H1 (cell line): ENCODE measurements at regions not wholly inside any gene's neighbourhood (a gene's known extent, or its start where the extent isn't known, plus 50 kb on each side); places are given as distances from the start of the nearest gene placed in this dataset.

Experiments used
- CTCF ChIA-PET: fragments of 300-600 bp; sonication (Branson Sonifier 250); formaldehyde crosslinking; loops from one replicate; lab custom pipeline; 2021; ENCODE audit not compliant: partially characterized antibody; lab: Charles Lee
- POLR2A ChIA-PET: fragments of 300-600 bp; sonication (Branson Sonifier 250); formaldehyde crosslinking; loops from one replicate; lab custom pipeline; 2021; ENCODE audit warnings: inconsistent platforms; ENCODE audit not compliant: partially characterized antibody; lab: Charles Lee
- DNase-seq, 2 experiments: peaks; one replicate each; pipeline versions ENCODE4 v3.0.0 to v3.0.0-alpha.2; 2010 to 2022; ENCODE audit warnings: low spot score in 2 of 2, low read depth in 1 of 2, mixed read lengths in 1 of 2
- FAIRE-seq: peaks from 2 replicates; lab custom pipeline; 2011; peaks lifted over from hg19 to GRCh38; lab: Jason Lieb, UNC
- H2AFZ ChIP-seq: 2 replicates; pipeline ENCODE4 v1.8.1; 2012; ENCODE audit warnings: low read length, inconsistent platforms
- H2AK5ac ChIP-seq: 2 replicates; pipeline ENCODE4 v1.6.1; 2013; ENCODE audit warnings: low read depth, low read length
- H2BK120ac ChIP-seq: replicated peaks from 2 replicates; pipeline ENCODE3; 2013; ENCODE audit warnings: low read depth, low read length, inconsistent platforms
- H2BK12ac ChIP-seq: 2 replicates; pipeline ENCODE4 v1.6.1; 2013; ENCODE audit warnings: low read depth, low read length
- H2BK15ac ChIP-seq: 2 replicates; pipeline ENCODE4 v1.6.1; 2013; ENCODE audit warnings: low read length
- H2BK20ac ChIP-seq: 2 replicates; pipeline ENCODE4 v1.6.1; 2013; ENCODE audit warnings: low read length
- H2BK5ac ChIP-seq: 2 replicates; pipeline ENCODE4 v1.6.1; 2013; ENCODE audit warnings: low read depth, low read length
- H3K14ac ChIP-seq: 2 replicates; pipeline ENCODE4 v1.6.1; 2013; ENCODE audit warnings: inconsistent platforms; ENCODE audit not compliant: insufficient read length
- H3K18ac ChIP-seq: 2 replicates; pipeline ENCODE4 v1.6.1; 2013; ENCODE audit warnings: low read length; ENCODE audit errors: extremely low read depth
- H3K23ac ChIP-seq: 2 replicates; pipeline ENCODE4 v1.6.1; 2013; ENCODE audit warnings: inconsistent platforms; ENCODE audit not compliant: insufficient read length
- H3K23me2 ChIP-seq: 2 replicates; pipeline ENCODE4 v1.6.1; 2013; ENCODE audit warnings: low read depth, low read length
- H3K27ac ChIP-seq: 2 replicates; pipeline ENCODE4 v1.6.1; 2011; ENCODE audit warnings: low read depth, low read length, inconsistent platforms
- H3K27me3 ChIP-seq, 4 experiments: replicated peaks in 1 of 4; 1 replicate in 1 of 4; 2 replicates in 3 of 4; pipeline versions ENCODE4 v1.6.1 to v1.8.1; 2011 to 2013; ENCODE audit warnings: low read length in 3 of 4, mild to moderate bottlenecking in 3 of 4, inconsistent platforms in 2 of 4, mixed read lengths in 2 of 4, moderate library complexity in 1 of 4; ENCODE audit not compliant: control insufficient read depth in 3 of 4, insufficient read depth in 3 of 4; ENCODE audit errors: extremely low read depth in 1 of 4
- H3K36me3 ChIP-seq, 4 experiments: 2 replicates each; pipeline versions ENCODE4 v1.6.1 to v1.8.1; 2011 to 2013; ENCODE audit warnings: mild to moderate bottlenecking in 4 of 4, low read length in 3 of 4, moderate library complexity in 2 of 4, control low read depth in 1 of 4, inconsistent platforms in 1 of 4; ENCODE audit not compliant: insufficient read depth in 4 of 4, control insufficient read depth in 2 of 4
- H3K4ac ChIP-seq: replicated peaks from 2 replicates; pipeline ENCODE3; 2013; ENCODE audit warnings: low read length, low read depth, mixed read lengths, inconsistent platforms; ENCODE audit not compliant: insufficient read length
- H3K4me1 ChIP-seq, 4 experiments: replicated peaks in 1 of 4; 1 replicate in 1 of 4; 2 replicates in 3 of 4; pipeline versions ENCODE4 v1.6.1 to v1.8.1; 2011 to 2013; ENCODE audit warnings: low read length in 3 of 4, inconsistent platforms in 2 of 4, mixed read lengths in 1 of 4; ENCODE audit not compliant: insufficient read depth in 4 of 4, control insufficient read depth in 3 of 4
- H3K4me2 ChIP-seq, 2 experiments: 2 replicates each; pipeline versions ENCODE4 v1.6.1 to v1.8.1; 2011 to 2013; ENCODE audit warnings: low read depth in 2 of 2, low read length in 2 of 2, control low read depth in 1 of 2, inconsistent platforms in 1 of 2, mild to moderate bottlenecking in 1 of 2; ENCODE audit not compliant: insufficient read depth in 1 of 2
- H3K4me3 ChIP-seq, 4 experiments: fragments of 200-600, 300-600 bp in 1 of 4; sonication (generic), shearing (Covaris generic), sonication (Bioruptor Twin) in 1 of 4; 2 replicates each; pipeline versions ENCODE4 v1.5.1 to v1.8.1; 2011 to 2016; ENCODE audit warnings: low read length in 4 of 4, low read depth in 3 of 4, control low read depth in 2 of 4, inconsistent platforms in 2 of 4, mild to moderate bottlenecking in 2 of 4, mixed read lengths in 1 of 4, moderate library complexity in 1 of 4; ENCODE audit not compliant: insufficient read depth in 2 of 4; ENCODE audit errors: extremely low read depth in 1 of 4
- H3K56ac ChIP-seq: replicated peaks from 2 replicates; pipeline ENCODE3; 2013; ENCODE audit warnings: low read depth, mild to moderate bottlenecking, mixed read lengths, low read length, inconsistent platforms; ENCODE audit not compliant: insufficient read length
- H3K79me1 ChIP-seq: 2 replicates; pipeline ENCODE4 v1.6.1; 2013; ENCODE audit warnings: low read depth, low read length, control low read depth
- H3K79me2 ChIP-seq, 2 experiments: 2 replicates each; pipeline versions ENCODE4 v1.6.1 to v1.8.1; 2012 to 2013; ENCODE audit warnings: low read length in 2 of 2, mild to moderate bottlenecking in 2 of 2, inconsistent platforms in 1 of 2; ENCODE audit not compliant: insufficient read depth in 2 of 2, control insufficient read depth in 1 of 2
- H3K9ac ChIP-seq, 4 experiments: replicated peaks in 1 of 4; 1 replicate in 1 of 4; 2 replicates in 3 of 4; pipeline versions ENCODE4 v1.6.1 to v1.8.1; 2011 to 2013; ENCODE audit warnings: low read depth in 3 of 4, low read length in 3 of 4, control low read depth in 2 of 4, mild to moderate bottlenecking in 2 of 4, moderate library complexity in 2 of 4, inconsistent platforms in 1 of 4; ENCODE audit errors: extremely low read depth in 1 of 4
- H3K9me3 ChIP-seq, 2 experiments: 2 replicates each; pipeline versions ENCODE4 v1.6.1 to v1.8.1; 2012 to 2013; ENCODE audit warnings: mild to moderate bottlenecking in 2 of 2, moderate library complexity in 2 of 2, control low read depth in 1 of 2, inconsistent platforms in 1 of 2, low read depth in 1 of 2, low read length in 1 of 2, mixed read lengths in 1 of 2; ENCODE audit not compliant: insufficient read depth in 2 of 2
- H4K20me1 ChIP-seq, 2 experiments: replicated peaks in 1 of 2; 2 replicates each; pipeline versions ENCODE3 to v1.8.1; 2011 to 2013; ENCODE audit warnings: inconsistent platforms in 2 of 2, low read length in 2 of 2, mild to moderate bottlenecking in 1 of 2; ENCODE audit not compliant: insufficient read depth in 2 of 2, control insufficient read depth in 1 of 2
- H4K5ac ChIP-seq: 2 replicates; pipeline ENCODE4 v1.6.1; 2013; ENCODE audit warnings: low read length, low read depth, mixed read lengths, inconsistent platforms; ENCODE audit not compliant: insufficient read length
- H4K8ac ChIP-seq: 2 replicates; pipeline ENCODE4 v1.8.0; 2013; ENCODE audit warnings: mild to moderate bottlenecking, moderate library complexity, low read length, inconsistent platforms; ENCODE audit not compliant: insufficient read depth; ENCODE audit errors: extremely low read depth
- H4K91ac ChIP-seq: replicated peaks from 2 replicates; pipeline ENCODE3; 2013; ENCODE audit warnings: low read length, mixed read lengths, inconsistent platforms; ENCODE audit not compliant: insufficient read length
- ASH2L ChIP-seq: fragments of 200-600, 300-600 bp; sonication (generic); IDR thresholded peaks from one replicate; pipeline ENCODE4 v1.7.1; 2017; ENCODE audit warnings: low read length
- BRCA1 ChIP-seq: IDR thresholded peaks from 2 replicates; pipeline ENCODE4 v1.6.1; 2012; ENCODE audit warnings: low read depth, low read length, improper control_type of control experiment
- CEBPB ChIP-seq: IDR thresholded peaks from 2 replicates; pipeline ENCODE4 v1.6.1; 2012; ENCODE audit warnings: low read depth, low read length
- CHD2 ChIP-seq: IDR thresholded peaks from 2 replicates; pipeline ENCODE4 v1.6.1; 2012; ENCODE audit warnings: low read length, improper control_type of control experiment
- CTBP2 ChIP-seq: IDR thresholded peaks from 2 replicates; pipeline ENCODE4 v1.7.0; 2011; ENCODE audit warnings: borderline replicate concordance, mild to moderate bottlenecking, moderate library complexity, mixed read lengths, low read length; ENCODE audit not compliant: insufficient read depth, insufficient read length
- GABPA ChIP-seq: IDR thresholded peaks from 2 replicates; pipeline ENCODE4 v1.6.1; 2011; ENCODE audit warnings: mild to moderate bottlenecking, low read length, moderate library complexity, borderline replicate concordance; ENCODE audit not compliant: insufficient read depth
- HDAC2 ChIP-seq, 2 experiments: fragments of 300-600 bp in 1 of 2; sonication (generic) in 1 of 2; IDR thresholded peaks; 2 replicates each; pipeline ENCODE4 v1.6.1; 2011 to 2012; ENCODE audit warnings: low read depth in 2 of 2, low read length in 2 of 2, mild to moderate bottlenecking in 2 of 2, moderate library complexity in 2 of 2, borderline replicate concordance in 1 of 2, inconsistent platforms in 1 of 2
- HDAC6 ChIP-seq: IDR thresholded peaks from one replicate; pipeline ENCODE4 v1.7.1; 2012; ENCODE audit warnings: low read depth, mild to moderate bottlenecking, inconsistent platforms, low read length, moderate library complexity
- PHF8 ChIP-seq: fragments of 200-600 bp; sonication (generic); conservative IDR thresholded peaks from 2 replicates; pipeline ENCODE4 v1.7.1; 2012; ENCODE audit warnings: low read depth, mild to moderate bottlenecking, inconsistent platforms, low read length, moderate library complexity
- RXRA ChIP-seq: IDR thresholded peaks from 2 replicates; pipeline ENCODE4 v1.6.1; 2011; ENCODE audit warnings: low read depth, mild to moderate bottlenecking, low read length, moderate library complexity; ENCODE audit not compliant: insufficient read depth
- SAP30 ChIP-seq: fragments of 300-600 bp; sonication (generic); IDR thresholded peaks from 2 replicates; pipeline ENCODE4 v1.7.1; 2012; ENCODE audit warnings: low read length, moderate library complexity, mild to moderate bottlenecking, inconsistent platforms; ENCODE audit not compliant: insufficient read depth, insufficient replicate concordance
- SIX5 ChIP-seq: IDR thresholded peaks from 2 replicates; pipeline ENCODE4 v1.6.1; 2011; ENCODE audit warnings: mild to moderate bottlenecking, low read depth, low read length
- SRF ChIP-seq: IDR thresholded peaks from 2 replicates; pipeline ENCODE4 v1.6.1; 2011; ENCODE audit warnings: mild to moderate bottlenecking, low read depth, low read length, moderate library complexity
- YY1 ChIP-seq: IDR thresholded peaks from 2 replicates; pipeline ENCODE4 v1.6.1; 2011; ENCODE audit warnings: low read depth, mild to moderate bottlenecking, low read length
- WGBS, 2 experiments: shearing (Covaris generic) in 1 of 2; methylation state at CpG; one replicate each; pipeline versions ENCODE4 v1.1.6 to v1.1.7; 2013 to 2015; ENCODE audit warnings: low lambda C conversion rate in 2 of 2, mixed read lengths in 2 of 2, inconsistent platforms in 1 of 2, low coverage in 1 of 2, missing lambda C conversion rate in 1 of 2; ENCODE audit not compliant: insufficient replicate concordance in 2 of 2, insufficient coverage in 1 of 2, insufficient read length in 1 of 2; ENCODE audit errors: extremely low coverage in 1 of 2, missing lambda C conversion rate in 1 of 2; 5-methylcytosine and 5-hydroxymethylcytosine counted together

DNA sequence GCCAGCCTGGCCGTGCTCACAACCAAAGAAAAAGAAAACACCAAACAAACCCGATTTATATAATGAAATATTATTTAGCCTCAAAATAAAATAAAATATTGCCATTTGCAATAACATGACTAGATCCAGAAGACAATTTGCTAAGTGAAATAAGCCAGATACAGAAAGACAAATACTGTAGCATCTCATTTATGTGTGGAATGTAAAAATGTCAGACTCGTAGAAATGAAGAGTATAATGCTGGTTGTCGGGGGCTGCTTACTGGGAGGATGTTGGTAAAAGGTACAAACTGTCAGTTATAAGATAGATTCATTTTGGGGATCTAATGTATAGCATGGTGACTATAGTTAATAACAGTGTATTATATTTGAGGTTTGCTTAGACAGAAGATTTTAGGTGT, 269.7 kb downstream of the THBS2 start (continued):
- no peak for TF ChIP-seq SRF

DNA sequence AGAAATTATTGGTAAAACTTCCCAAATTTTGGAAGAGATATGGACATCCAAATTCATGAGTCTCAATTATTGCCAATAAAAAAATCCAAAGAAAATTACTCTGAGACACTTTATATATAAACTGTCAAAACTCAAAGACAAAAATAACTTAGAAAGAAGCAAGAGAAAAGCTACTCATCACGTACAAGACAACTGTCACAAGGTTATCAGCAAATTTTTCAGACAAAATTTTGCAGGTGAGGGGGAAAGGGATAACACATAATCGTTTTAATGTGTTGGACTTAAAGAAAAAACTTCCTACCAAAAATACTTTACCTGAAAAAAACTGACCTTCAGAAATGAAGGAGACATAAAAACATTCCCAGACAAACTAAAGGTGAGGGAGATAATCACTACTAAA, 272.5 kb downstream of the THBS2 start:
- H2BK12ac ChIP-seq: no peak overlapping the region
- H3K36me3 ChIP-seq: no peaks in the 10 kb centered on the region; a peak in 2 of 8 replicates
- H3K9me3 ChIP-seq: peaks cover 6 to 7% of the 10 kb centered on the region in 2 experiments; a peak in 3 of 4 replicates
- H3K4me1 ChIP-seq: peaks cover 0 to 4% (median 0%) of the 10 kb centered on the region in 4 experiments; a peak in 2 of 7 replicates
- no peak overlapping the region for H3K4ac ChIP-seq
- no peaks in the 10 kb centered on the region for H4K20me1 ChIP-seq
- H3K27ac ChIP-seq: no peak overlapping the region
- H2BK15ac ChIP-seq: no peak overlapping the region
- H2BK120ac ChIP-seq: no peak overlapping the region
- ChIA-PET POLR2A (no interaction called here), CTCF (no interaction called here)
- H3K9ac ChIP-seq: no peak overlapping the region
- no peak overlapping the region for H2BK20ac ChIP-seq
- H3K4me3 ChIP-seq: no peak overlapping the region
- FAIRE-seq: no peak
- H3K79me1 ChIP-seq: no peaks in the 10 kb centered on the region
- no peak overlapping the region for H3K18ac ChIP-seq
- no peak overlapping the region for H4K5ac ChIP-seq
- no peak overlapping the region for H2BK5ac ChIP-seq
- 83% methylated on average over 2 of the region's 2 CpGs; no CpG with 5 or more reads in 1 of the 2 experiments for WGBS, 2 experiments
- H4K8ac ChIP-seq: no peak overlapping the region
- no peak overlapping the region for H3K4me2 ChIP-seq
- H3K14ac ChIP-seq: no peak overlapping the region
- H3K79me2 ChIP-seq: no peaks in the 10 kb centered on the region
- H2AK5ac ChIP-seq: no peak overlapping the region
- H3K27me3 ChIP-seq: no peaks in the 10 kb centered on the region
- H3K23ac ChIP-seq: no peak overlapping the region
- no peaks in the 10 kb centered on the region for H3K23me2 ChIP-seq
- no peak overlapping the region for H2AFZ ChIP-seq
- no peak overlapping the region for H4K91ac ChIP-seq
- no peak for DNase-seq
- H3K56ac ChIP-seq: no peak overlapping the region
- TF ChIP-seq CTBP2 (no peak), HDAC2 (IDR thresholded peaks at IDR 0.05; ENCODE audit: borderline replicate concordance in 1 of 2, low read depth in 2 of 2, low read length in 2 of 2) (no peak), SAP30 (no peak), SIX5 (no peak), CHD2 (no peak), ASH2L (no peak), CEBPB (no peak), YY1 (no peak), HDAC6 (no peak), PHF8 (no peak), RXRA (no peak), GABPA (no peak), BRCA1 (no peak)
